ENCODE measurements at regions not wholly inside any gene's neighbourhood (a gene's known extent, or its start where the extent isn't known, plus 50 kb on each side); places are given as distances from the start of the nearest gene placed in this dataset.
"Not testable (repeated sequence)": the region's sequence is repeated elsewhere in the genome, so short reads cannot be mapped to it uniquely, and the experiment has no call there.

- FAIRE-seq (peak; percentile 56), DNase-seq (ENCODE audit: extremely low spot score, insufficient read length, low read depth) (no peak)
These were observed 84.9 kb upstream of the NRN1 start for GRCh38 chr6:6091608-6092002.

GRCh38 chr6:6090861-6091607 is 84.3 kb upstream of the NRN1 start:
- DNase-seq (ENCODE audit: extremely low spot score, insufficient read length, low read depth) (no peak), FAIRE-seq (no peak)

GRCh38 chr6:6085928-6086668 is 79.4 kb upstream of the NRN1 start:
- DNase-seq (ENCODE audit: extremely low spot score, insufficient read length, low read depth) (no peak), FAIRE-seq (peak; percentile 56)

GRCh38 chr6:6080975-6081374 is 74.2 kb upstream of the NRN1 start:
- FAIRE-seq = no peak
- no peak for DNase-seq (ENCODE audit: extremely low spot score, insufficient read length, low read depth)

- no peak for DNase-seq (ENCODE audit: extremely low spot score, insufficient read length, low read depth)
- FAIRE-seq = no peak
These were observed 67.5 kb upstream of the NRN1 start for GRCh38 chr6:6074190-6074589.

- not testable (repeated sequence) for FAIRE-seq; DNase-seq (ENCODE audit: extremely low spot score, insufficient read length, low read depth)
These were observed 61.4 kb upstream of the NRN1 start for GRCh38 chr6:6068157-6068556.

- no peak for FAIRE-seq
- no peak for DNase-seq (ENCODE audit: extremely low spot score, insufficient read length, low read depth)
These were observed 51.3 kb upstream of the NRN1 start for GRCh38 chr6:6058054-6058444.

GRCh38 chr6:6057442-6058053 is 50.8 kb upstream of the NRN1 start:
- FAIRE-seq = peak; percentile 79
- DNase-seq (ENCODE audit: extremely low spot score, insufficient read length, low read depth) = peak; percentile 25
